Uterus (tissue), 3 donors: ENCODE measurements at regions not wholly inside any gene's neighbourhood (a gene's known extent, or its start where the extent isn't known, plus 50 kb on each side); places are given as distances from the start of the nearest gene placed in this dataset.

Experiments used
- DNase-seq, 2 donors: peaks; one replicate each; pipeline ENCODE4 v3.0.0-alpha.2; 2019 to 2020
- H3K27ac ChIP-seq, 2 donors: fragments of 200-600 bp; sonication (generic); 1 replicate in 1 of 2; 2 replicates in 1 of 2; pipeline ENCODE4 v1.5.1; 2016 to 2018
- H3K27me3 ChIP-seq, 2 donors: fragments of 200-600 bp; sonication (generic); one replicate each; pipeline ENCODE4 v1.5.1; 2018 to 2019; ENCODE audit warnings: control low read depth in 1 of 2
- H3K36me3 ChIP-seq, 2 donors: fragments of 200-600 bp; sonication (generic); one replicate each; pipeline ENCODE4 v1.5.1; 2019; ENCODE audit warnings: control low read depth in 1 of 2
- H3K4me1 ChIP-seq, 2 donors: fragments of 200-600 bp; sonication (generic); one replicate each; pipeline ENCODE4 v1.5.1; 2018 to 2019; ENCODE audit warnings: control low read depth in 1 of 2
- H3K4me3 ChIP-seq, 2 donors: fragments of 200-600 bp; sonication (generic); 1 replicate in 1 of 2; 2 replicates in 1 of 2; pipeline ENCODE4 v1.5.1; 2018 to 2019; ENCODE audit warnings: mild to moderate bottlenecking in 1 of 2
- H3K9me3 ChIP-seq, 2 donors: fragments of 200-600 bp; sonication (generic); one replicate each; pipeline ENCODE4 v1.5.1; 2019; ENCODE audit warnings: control low read depth in 1 of 2
- CTCF ChIP-seq, 4 experiments: fragments of 200-600 bp in 2 of 4; fragments of 450-650 bp in 2 of 4; sonication (generic) in 2 of 4; IDR thresholded peaks; one replicate each; pipeline ENCODE4 v1.5.1; 2016 to 2019; ENCODE audit warnings: antibody characterized with exemption in 4 of 4, mild to moderate bottlenecking in 2 of 4, moderate library complexity in 1 of 4
- POLR2A ChIP-seq, 2 donors: fragments of 450-650 bp; IDR thresholded peaks; one replicate each; pipeline ENCODE4 v1.6.1; 2016; ENCODE audit warnings: antibody characterized with exemption in 2 of 2, mild to moderate bottlenecking in 1 of 2, moderate library complexity in 1 of 2
- intact Hi-C: fragments of 100-400 bp; cut with DNase I; formaldehyde crosslinking; loops from one replicate; pipeline ENCODE4 v1.15.1; 2023; ENCODE audit warnings: low total_unique reads
- donor health status: DM: yes; HTN: yes; CAD: no.

- no peaks in the 10 kb centered on the region for H3K9me3 ChIP-seq
- H3K27me3 ChIP-seq = no peaks in the 10 kb centered on the region
- no peak for TF ChIP-seq CTCF (IDR thresholded peaks at IDR 0.05)
- no peak for TF ChIP-seq POLR2A (IDR thresholded peaks at IDR 0.05)
- H3K36me3 ChIP-seq = no peaks in the 10 kb centered on the region
- no peak overlapping the region for H3K4me3 ChIP-seq
- intact Hi-C loops = no loop called here
- no peaks in the 10 kb centered on the region for H3K4me1 ChIP-seq
- H3K27ac ChIP-seq = no peak overlapping the region
- no peak for DNase-seq
Observed at GRCh38 chr3:178002113-178002512, 534.1 kb upstream of the KCNMB2 start.

- H3K4me3 ChIP-seq = no peak overlapping the region
- no peaks in the 10 kb centered on the region for H3K27me3 ChIP-seq
- no peak for TF ChIP-seq CTCF (IDR thresholded peaks at IDR 0.05)
- TF ChIP-seq POLR2A (IDR thresholded peaks at IDR 0.05) = no peak
- H3K4me1 ChIP-seq = no peaks in the 10 kb centered on the region
- no peaks in the 10 kb centered on the region for H3K36me3 ChIP-seq
- intact Hi-C loops = no loop called here
- no peak overlapping the region for H3K27ac ChIP-seq
- no peaks in the 10 kb centered on the region for H3K9me3 ChIP-seq
- no peak for DNase-seq
Observed at GRCh38 chr3:178003756-178004155, 532.5 kb upstream of the KCNMB2 start.

- Histone ChIP-seq H3K27me3 (no peaks in the 10 kb centered on the region), H3K4me1 (no peaks in the 10 kb centered on the region), H3K4me3 (no peak overlapping the region), H3K36me3 (no peaks in the 10 kb centered on the region), H3K9me3 (no peaks in the 10 kb centered on the region), H3K27ac (no peak overlapping the region)
- intact Hi-C loops = no loop called here
- TF ChIP-seq CTCF (IDR thresholded peaks at IDR 0.05) = no peak
- no peak for TF ChIP-seq POLR2A (IDR thresholded peaks at IDR 0.05)
- DNase-seq = no peak
Observed at GRCh38 chr3:178005961-178006360, 530.3 kb upstream of the KCNMB2 start.

- Histone ChIP-seq H3K27ac (no peak overlapping the region), H3K4me3 (no peak overlapping the region), H3K27me3 (no peaks in the 10 kb centered on the region), H3K9me3 (no peaks in the 10 kb centered on the region), H3K4me1 (no peaks in the 10 kb centered on the region), H3K36me3 (no peaks in the 10 kb centered on the region)
- intact Hi-C loops = no loop called here
- no peak for TF ChIP-seq CTCF (IDR thresholded peaks at IDR 0.05)
- no peak for TF ChIP-seq POLR2A (IDR thresholded peaks at IDR 0.05)
- no peak for DNase-seq
Observed at GRCh38 chr3:178010306-178010705, 525.9 kb upstream of the KCNMB2 start.

- TF ChIP-seq POLR2A (IDR thresholded peaks at IDR 0.05) (no peak), CTCF (IDR thresholded peaks at IDR 0.05) (no peak)
- Histone ChIP-seq H3K4me3 (no peak overlapping the region), H3K27ac (no peak overlapping the region), H3K36me3 (no peaks in the 10 kb centered on the region), H3K4me1 (no peaks in the 10 kb centered on the region), H3K27me3 (no peaks in the 10 kb centered on the region), H3K9me3 (no peaks in the 10 kb centered on the region)
- no peak for DNase-seq
- intact Hi-C loops = no loop called here
Observed at GRCh38 chr3:178019645-178020044, 516.6 kb upstream of the KCNMB2 start.
